ENCODE measurements at regions not wholly inside any gene's neighbourhood (a gene's known extent, or its start where the extent isn't known, plus 50 kb on each side); places are given as distances from the start of the nearest gene placed in this dataset.

DNA sequence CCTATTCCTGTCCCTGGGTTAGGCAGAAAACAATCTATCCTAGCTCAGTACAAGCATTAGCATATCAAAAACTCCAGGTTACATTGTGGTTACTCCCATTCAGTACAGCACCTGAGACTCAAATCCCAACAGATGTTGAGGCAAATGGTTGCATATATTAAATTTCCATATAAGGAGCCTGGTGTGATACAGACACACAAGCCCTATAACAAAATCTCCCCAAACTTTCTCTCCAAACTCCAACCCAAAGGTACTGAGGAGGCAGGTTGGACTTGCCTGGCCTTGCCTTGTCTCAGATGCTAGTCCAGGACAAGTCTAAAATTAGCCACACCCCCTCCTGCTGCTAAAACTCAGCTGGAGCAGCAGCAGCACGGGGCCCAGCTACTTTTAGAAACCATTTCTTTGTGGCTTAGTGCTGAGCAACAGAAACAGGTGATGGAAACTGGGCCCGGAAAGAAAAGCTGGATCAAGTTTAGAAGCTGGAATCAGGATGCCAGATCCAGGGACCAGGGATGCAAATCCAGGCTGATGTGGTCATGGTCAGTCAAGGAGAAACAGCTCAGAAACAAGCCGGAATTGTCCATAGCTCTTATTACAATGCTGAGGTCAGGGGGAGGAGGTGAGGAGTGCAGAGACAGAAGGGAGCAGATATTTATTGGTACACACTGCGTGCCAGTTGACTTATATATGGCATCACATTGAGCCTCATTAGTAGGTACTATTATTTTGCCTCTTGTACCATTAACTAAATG lies 73.7 kb upstream of the AMOTL1 start:
- no peak overlapping the region for H3K4me3 Mint-ChIP-seq
- intact Hi-C loops (cut with micrococcal nuclease), result no loop called here
- Histone ChIP-seq H3K9ac (ENCODE audit: low read length) (no peak overlapping the region), H2AFZ (ENCODE audit: insufficient read depth, low read depth, low read length, poor library complexity, severe bottlenecking) (no peak overlapping the region), H3K79me2 (ENCODE audit: control insufficient read depth, insufficient read depth, low read length) (no peaks in the 10 kb centered on the region), H3K27me3 (replicated peaks in 1 of 4; ENCODE audit: control extremely low read depth in 1 of 4, control insufficient read depth in 3 of 4, insufficient read depth in 4 of 4, low read length in 3 of 4) (no peaks in the 10 kb centered on the region), H3K27ac (ENCODE audit: low read length in 2 of 2) (no peak overlapping the region), H3K4me1 (ENCODE audit: control insufficient read depth in 2 of 2, insufficient read depth in 2 of 2, low read length in 2 of 2) (no peaks in the 10 kb centered on the region), H3K4me3 (ENCODE audit: control extremely low read depth in 1 of 5, extremely low read depth in 1 of 5, insufficient read depth in 1 of 5, low read depth in 2 of 5, low read length in 4 of 5) (no peak overlapping the region), H3K36me3 (replicated peaks in 1 of 2; ENCODE audit: control extremely low read depth in 1 of 2, control insufficient read depth in 1 of 2, extremely low read depth in 1 of 2, insufficient read depth in 2 of 2, low read length in 1 of 2) (no peaks in the 10 kb centered on the region), H3K4me2 (replicated peaks; ENCODE audit: low read depth, low read length, poor library complexity, severe bottlenecking) (no peak overlapping the region), H3K9me3 (ENCODE audit: control extremely low read depth in 1 of 3, control insufficient read depth in 2 of 3, insufficient read depth in 1 of 3, low read length in 2 of 3) (no peaks in the 10 kb centered on the region), H4K20me1 (ENCODE audit: control insufficient read depth, insufficient read depth, low read length, poor library complexity, severe bottlenecking) (no peaks in the 10 kb centered on the region)
- ATAC-seq (ENCODE audit: low read depth), result no peak
- WGBS (ENCODE audit: insufficient coverage), result 81% methylated on average over 3 of the region's 4 CpGs
- POLR2A ChIA-PET, result no interaction called here
- peaks cover 11% of the 10 kb centered on the region for H3K27me3 Mint-ChIP-seq
- H3K27ac Mint-ChIP-seq, result no peak overlapping the region
- TF ChIP-seq, protein P1, sequence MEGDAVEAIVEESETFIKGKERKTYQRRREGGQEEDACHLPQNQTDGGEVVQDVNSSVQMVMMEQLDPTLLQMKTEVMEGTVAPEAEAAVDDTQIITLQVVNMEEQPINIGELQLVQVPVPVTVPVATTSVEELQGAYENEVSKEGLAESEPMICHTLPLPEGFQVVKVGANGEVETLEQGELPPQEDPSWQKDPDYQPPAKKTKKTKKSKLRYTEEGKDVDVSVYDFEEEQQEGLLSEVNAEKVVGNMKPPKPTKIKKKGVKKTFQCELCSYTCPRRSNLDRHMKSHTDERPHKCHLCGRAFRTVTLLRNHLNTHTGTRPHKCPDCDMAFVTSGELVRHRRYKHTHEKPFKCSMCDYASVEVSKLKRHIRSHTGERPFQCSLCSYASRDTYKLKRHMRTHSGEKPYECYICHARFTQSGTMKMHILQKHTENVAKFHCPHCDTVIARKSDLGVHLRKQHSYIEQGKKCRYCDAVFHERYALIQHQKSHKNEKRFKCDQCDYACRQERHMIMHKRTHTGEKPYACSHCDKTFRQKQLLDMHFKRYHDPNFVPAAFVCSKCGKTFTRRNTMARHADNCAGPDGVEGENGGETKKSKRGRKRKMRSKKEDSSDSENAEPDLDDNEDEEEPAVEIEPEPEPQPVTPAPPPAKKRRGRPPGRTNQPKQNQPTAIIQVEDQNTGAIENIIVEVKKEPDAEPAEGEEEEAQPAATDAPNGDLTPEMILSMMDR (IDR thresholded peaks at IDR 0.05), result no peak
- no peak for TF ChIP-seq EZH2 (IDR thresholded peaks at IDR 0.05; ENCODE audit: borderline replicate concordance, insufficient read depth, low read depth, low read length, poor library complexity, severe bottlenecking)
- H3K9me3 Mint-ChIP-seq (ENCODE audit: insufficient read depth), result no peaks in the 10 kb centered on the region
- no peaks in the 10 kb centered on the region for H3K4me1 Mint-ChIP-seq
- no peak for DNase-seq
- CTCF ChIA-PET, result no interaction called here

DNA sequence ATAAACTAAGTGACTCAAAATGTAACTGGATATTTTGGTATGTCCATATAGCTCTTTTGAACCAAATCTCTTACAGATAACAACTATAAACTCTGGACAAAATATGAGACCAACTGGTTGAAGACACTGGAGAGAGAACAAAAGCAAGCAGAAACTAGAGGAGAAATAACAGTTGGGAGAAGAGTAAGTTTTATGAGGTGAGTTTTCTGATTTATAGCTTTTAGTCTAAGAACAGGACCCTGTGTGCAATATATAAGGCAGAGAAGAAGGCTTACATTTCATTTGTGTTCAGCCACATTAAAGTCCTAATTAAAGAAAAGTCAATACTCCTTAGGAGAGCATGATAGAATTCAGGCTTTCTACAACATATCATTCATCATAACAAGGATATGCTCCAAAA lies 71.0 kb upstream of the AMOTL1 start:
- Mint-ChIP-seq H3K4me3 (no peak overlapping the region), H3K27me3 (peaks cover 11% of the 10 kb centered on the region), H3K27ac (no peak overlapping the region), H3K9me3 (ENCODE audit: insufficient read depth) (no peaks in the 10 kb centered on the region), H3K4me1 (no peaks in the 10 kb centered on the region)
- Histone ChIP-seq H3K4me1 (ENCODE audit: control insufficient read depth in 2 of 2, insufficient read depth in 2 of 2, low read length in 2 of 2) (no peaks in the 10 kb centered on the region), H4K20me1 (ENCODE audit: control insufficient read depth, insufficient read depth, low read length, poor library complexity, severe bottlenecking) (no peaks in the 10 kb centered on the region), H3K9ac (ENCODE audit: low read length) (no peak overlapping the region), H3K36me3 (replicated peaks in 1 of 2; ENCODE audit: control extremely low read depth in 1 of 2, control insufficient read depth in 1 of 2, extremely low read depth in 1 of 2, insufficient read depth in 2 of 2, low read length in 1 of 2) (no peaks in the 10 kb centered on the region), H3K9me3 (ENCODE audit: control extremely low read depth in 1 of 3, control insufficient read depth in 2 of 3, insufficient read depth in 1 of 3, low read length in 2 of 3) (no peaks in the 10 kb centered on the region), H3K4me3 (ENCODE audit: control extremely low read depth in 1 of 5, extremely low read depth in 1 of 5, insufficient read depth in 1 of 5, low read depth in 2 of 5, low read length in 4 of 5) (no peak overlapping the region), H3K79me2 (ENCODE audit: control insufficient read depth, insufficient read depth, low read length) (no peaks in the 10 kb centered on the region), H3K27ac (ENCODE audit: low read length in 2 of 2) (no peak overlapping the region), H3K4me2 (replicated peaks; ENCODE audit: low read depth, low read length, poor library complexity, severe bottlenecking) (no peak overlapping the region), H2AFZ (ENCODE audit: insufficient read depth, low read depth, low read length, poor library complexity, severe bottlenecking) (no peak overlapping the region), H3K27me3 (replicated peaks in 1 of 4; ENCODE audit: control extremely low read depth in 1 of 4, control insufficient read depth in 3 of 4, insufficient read depth in 4 of 4, low read length in 3 of 4) (peaks cover 0 to 2% (median 0%) of the 10 kb centered on the region in 4 experiments)
- ATAC-seq (ENCODE audit: low read depth), result no peak
- CTCF ChIA-PET, result no interaction called here
- DNase-seq, result no peak
- TF ChIP-seq, protein P1 (IDR thresholded peaks at IDR 0.05), result no peak
- no peak for TF ChIP-seq EZH2 (IDR thresholded peaks at IDR 0.05; ENCODE audit: borderline replicate concordance, insufficient read depth, low read depth, low read length, poor library complexity, severe bottlenecking)
- intact Hi-C loops (cut with micrococcal nuclease), result no loop called here
- POLR2A ChIA-PET, result no interaction called here
